HG02759 (cell line): ENCODE measurements at regions not wholly inside any gene's neighbourhood (a gene's known extent, or its start where the extent isn't known, plus 50 kb on each side); places are given as distances from the start of the nearest gene placed in this dataset.

ENCODE experiments used
- ATAC-seq: cut with Tn5 transposase; IDR thresholded peaks from one replicate; pipeline ENCODE4 v1.9.1; 2021; ENCODE audit warnings: mild to moderate bottlenecking, moderate library complexity; ENCODE audit not compliant: unreplicated experiment

- no peak for ATAC-seq
Observed at GRCh38 chr12:125408718-125409117, 343.5 kb downstream of the AACS start.

- ATAC-seq: no peak
Observed at GRCh38 chr12:125412506-125412905, 347.3 kb downstream of the AACS start.

- no peak for ATAC-seq
Observed at GRCh38 chr12:125417446-125417845, 352.2 kb downstream of the AACS start.

GRCh38 chr12:125418902-125419564 is 353.8 kb downstream of the AACS start:
- ATAC-seq: peak; percentile 87

GRCh38 chr12:125424909-125425308 is 359.7 kb downstream of the AACS start:
- no peak for ATAC-seq

- no peak for ATAC-seq
Observed at GRCh38 chr12:125431516-125431915, 366.3 kb downstream of the AACS start.

- no peak for ATAC-seq
Observed at GRCh38 chr12:125434131-125434530, 368.9 kb downstream of the AACS start.

GRCh38 chr12:125434936-125435443 is 369.8 kb downstream of the AACS start:
- peak; percentile 86 for ATAC-seq

- ATAC-seq: no peak
Observed at GRCh38 chr12:125435871-125436270, 370.6 kb downstream of the AACS start.

GRCh38 chr12:125436686-125437085 is 371.5 kb downstream of the AACS start:
- ATAC-seq: no peak

GRCh38 chr12:125440399-125440798 is 375.2 kb downstream of the AACS start:
- ATAC-seq: no peak

- ATAC-seq: no peak
Observed at GRCh38 chr12:125443341-125443740, 378.1 kb downstream of the AACS start.

GRCh38 chr12:125451408-125451807 is 386.2 kb downstream of the AACS start:
- ATAC-seq: no peak

GRCh38 chr12:125453751-125454150 is 388.5 kb downstream of the AACS start:
- ATAC-seq: no peak

GRCh38 chr12:125454291-125454690 is 389.1 kb downstream of the AACS start:
- ATAC-seq: no peak

- no peak for ATAC-seq
Observed at GRCh38 chr12:125454786-125455480, 389.7 kb downstream of the AACS start.

- no peak for ATAC-seq
Observed at GRCh38 chr12:125455556-125455955, 390.3 kb downstream of the AACS start.

- no peak for ATAC-seq
Observed at GRCh38 chr12:125458552-125459268, 393.5 kb downstream of the AACS start.

- no peak for ATAC-seq
Observed at GRCh38 chr12:125461831-125462230, 396.6 kb downstream of the AACS start.

GRCh38 chr12:125463386-125463785 is 398.2 kb downstream of the AACS start:
- no peak for ATAC-seq

- no peak for ATAC-seq
Observed at GRCh38 chr12:125467363-125467762, 402.1 kb downstream of the AACS start.

- no peak for ATAC-seq
Observed at GRCh38 chr12:125469683-125470082, 404.4 kb downstream of the AACS start.
